Bronchial epithelial cell (primary cell): ENCODE measurements at regions not wholly inside any gene's neighbourhood (a gene's known extent, or its start where the extent isn't known, plus 50 kb on each side); places are given as distances from the start of the nearest gene placed in this dataset.
A peak's percentile ranks its signal among the peaks of the same experiment; 100 is the strongest.
"Not testable (repeated sequence)": the region's sequence is repeated elsewhere in the genome, so short reads cannot be mapped to it uniquely, and the experiment has no call there.

Source experiments
- DNase-seq: peaks from one replicate; pipeline ENCODE4 v3.0.0-alpha.2; 2010; ENCODE audit warnings: low read depth
- FAIRE-seq: peaks from 2 replicates; lab custom pipeline; 2011; peaks lifted over from hg19 to GRCh38; lab: Jason Lieb, UNC
- H3K27me3 ChIP-seq: 2 replicates; pipeline ENCODE4 v1.5.1; 2011; ENCODE audit warnings: low read length; ENCODE audit not compliant: control insufficient read depth, insufficient read depth
- H3K36me3 ChIP-seq: 2 replicates; pipeline ENCODE4 v1.5.1; 2011; ENCODE audit warnings: low read length; ENCODE audit not compliant: control insufficient read depth, insufficient read depth
- H3K4me3 ChIP-seq: 2 replicates; pipeline ENCODE4 v1.5.1; 2011; ENCODE audit warnings: mild to moderate bottlenecking, low read depth, low read length, control low read depth
- TF ChIP-seq, protein P1 (sequence below): IDR thresholded peaks from 2 replicates; pipeline ENCODE4 v1.5.1; 2011; ENCODE audit warnings: mild to moderate bottlenecking, moderate library complexity, low read length, control low read depth, inconsistent platforms; ENCODE audit not compliant: insufficient read depth, severe bottlenecking

DNA sequence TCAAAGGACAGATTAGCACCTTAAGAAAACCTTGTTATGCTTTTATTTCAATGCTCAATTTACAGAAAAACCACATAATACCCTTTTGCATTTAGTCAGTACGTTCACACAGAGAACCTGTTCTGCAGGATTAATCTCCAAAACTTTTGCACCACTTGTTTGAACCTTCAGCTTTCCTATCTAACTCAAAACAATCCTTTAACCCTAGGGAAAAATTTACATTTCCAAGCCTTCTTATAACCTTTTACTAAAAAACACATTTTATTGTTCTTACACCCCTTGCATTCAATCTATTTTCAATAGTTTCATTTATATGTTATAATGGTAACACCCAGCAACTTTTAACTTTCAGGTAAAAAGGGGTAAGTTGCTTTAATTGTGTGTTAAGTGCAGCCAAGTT is 952.5 kb upstream of the CNTN5 start:
- no peak for DNase-seq
- Histone ChIP-seq H3K36me3 (no peaks in the 10 kb centered on the region), H3K4me3 (no peak overlapping the region), H3K27me3 (no peaks in the 10 kb centered on the region)
- no peak for FAIRE-seq
- TF ChIP-seq, protein P1, sequence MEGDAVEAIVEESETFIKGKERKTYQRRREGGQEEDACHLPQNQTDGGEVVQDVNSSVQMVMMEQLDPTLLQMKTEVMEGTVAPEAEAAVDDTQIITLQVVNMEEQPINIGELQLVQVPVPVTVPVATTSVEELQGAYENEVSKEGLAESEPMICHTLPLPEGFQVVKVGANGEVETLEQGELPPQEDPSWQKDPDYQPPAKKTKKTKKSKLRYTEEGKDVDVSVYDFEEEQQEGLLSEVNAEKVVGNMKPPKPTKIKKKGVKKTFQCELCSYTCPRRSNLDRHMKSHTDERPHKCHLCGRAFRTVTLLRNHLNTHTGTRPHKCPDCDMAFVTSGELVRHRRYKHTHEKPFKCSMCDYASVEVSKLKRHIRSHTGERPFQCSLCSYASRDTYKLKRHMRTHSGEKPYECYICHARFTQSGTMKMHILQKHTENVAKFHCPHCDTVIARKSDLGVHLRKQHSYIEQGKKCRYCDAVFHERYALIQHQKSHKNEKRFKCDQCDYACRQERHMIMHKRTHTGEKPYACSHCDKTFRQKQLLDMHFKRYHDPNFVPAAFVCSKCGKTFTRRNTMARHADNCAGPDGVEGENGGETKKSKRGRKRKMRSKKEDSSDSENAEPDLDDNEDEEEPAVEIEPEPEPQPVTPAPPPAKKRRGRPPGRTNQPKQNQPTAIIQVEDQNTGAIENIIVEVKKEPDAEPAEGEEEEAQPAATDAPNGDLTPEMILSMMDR: no peak

DNA sequence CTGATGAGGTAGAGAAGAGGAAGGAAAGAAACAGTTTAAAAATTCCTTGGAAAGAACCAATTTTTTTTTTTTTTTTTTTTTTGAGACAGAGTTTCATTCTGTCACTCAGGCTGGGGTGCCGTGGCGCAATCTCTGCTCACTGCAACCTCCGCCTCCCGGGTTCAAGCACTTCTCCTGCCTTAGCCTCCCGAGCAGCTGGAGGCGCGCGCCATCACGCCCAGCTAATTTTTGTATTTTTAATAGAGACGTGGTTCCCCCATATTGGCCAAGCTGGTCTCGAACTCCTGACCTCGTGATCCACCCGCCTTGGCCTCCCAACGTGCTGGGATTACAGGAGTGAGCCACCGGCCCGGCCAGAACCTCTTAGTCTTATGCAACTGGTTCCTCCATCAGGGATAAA is 951.6 kb upstream of the CNTN5 start:
- not testable (repeated sequence) for DNase-seq, H3K27me3 ChIP-seq, FAIRE-seq, H3K36me3 ChIP-seq, H3K4me3 ChIP-seq

DNA sequence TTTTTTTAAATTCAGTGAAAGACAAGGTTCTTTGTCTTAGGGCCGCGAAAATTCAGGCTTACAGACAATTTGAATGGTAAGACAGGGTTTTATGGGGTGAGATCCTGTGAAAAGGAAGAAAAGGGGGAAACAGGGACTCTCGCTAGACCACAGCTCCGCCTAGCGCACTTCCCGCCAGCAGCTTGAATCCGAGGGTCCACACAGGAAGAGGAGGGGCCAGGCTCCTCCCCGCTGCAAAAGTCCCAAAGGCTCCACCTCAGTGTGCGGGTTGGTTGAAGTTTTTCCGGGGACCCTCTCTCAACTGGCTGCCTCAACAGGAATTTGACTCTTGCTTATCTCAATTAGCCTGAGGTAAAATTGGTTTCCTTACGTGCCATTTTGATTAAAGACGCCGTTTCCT is 950.9 kb upstream of the CNTN5 start:
- FAIRE-seq: no peak

DNA sequence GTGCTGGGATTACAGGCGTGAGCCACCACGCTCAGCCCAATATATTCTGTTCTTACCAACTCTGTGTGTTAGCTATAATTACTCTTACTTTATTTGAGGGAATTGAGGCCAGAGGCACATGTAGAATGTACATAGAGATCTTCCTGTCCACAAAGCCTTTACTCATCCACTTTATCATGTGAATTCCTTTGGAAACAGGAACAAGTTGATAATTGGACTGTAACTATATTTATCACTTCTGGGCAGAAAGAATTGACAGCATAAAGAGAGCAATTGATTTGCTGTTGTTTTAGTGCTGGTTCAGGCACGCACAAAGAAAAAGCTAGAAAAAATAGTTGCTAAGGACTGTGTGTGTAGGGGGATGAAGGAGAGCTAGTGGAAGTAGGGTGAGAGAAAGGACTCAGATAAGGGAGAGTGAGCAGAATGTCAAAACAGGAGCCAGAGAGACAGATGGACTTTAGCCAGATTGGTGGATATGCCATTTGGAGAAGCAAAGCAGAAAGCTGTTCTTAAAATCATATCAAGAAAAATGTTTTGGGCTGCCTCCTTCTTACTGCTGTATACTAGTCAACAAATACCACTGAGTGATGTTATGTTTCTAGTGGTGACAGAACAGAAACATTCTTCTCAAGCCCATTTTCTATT is 929.8 kb upstream of the CNTN5 start:
- Histone ChIP-seq H3K4me3 (no peak overlapping the region), H3K27me3 (no peaks in the 10 kb centered on the region), H3K36me3 (no peaks in the 10 kb centered on the region)
- FAIRE-seq: no peak
- TF ChIP-seq, protein P1: no peak
- DNase-seq: no peak

More for the DNA sequence above, 950.9 kb upstream of the CNTN5 start:
- H3K4me3 ChIP-seq: no peak overlapping the region
- TF ChIP-seq, protein P1: no peak
- H3K27me3 ChIP-seq: no peaks in the 10 kb centered on the region
- no peaks in the 10 kb centered on the region for H3K36me3 ChIP-seq
- no peak for DNase-seq

DNA sequence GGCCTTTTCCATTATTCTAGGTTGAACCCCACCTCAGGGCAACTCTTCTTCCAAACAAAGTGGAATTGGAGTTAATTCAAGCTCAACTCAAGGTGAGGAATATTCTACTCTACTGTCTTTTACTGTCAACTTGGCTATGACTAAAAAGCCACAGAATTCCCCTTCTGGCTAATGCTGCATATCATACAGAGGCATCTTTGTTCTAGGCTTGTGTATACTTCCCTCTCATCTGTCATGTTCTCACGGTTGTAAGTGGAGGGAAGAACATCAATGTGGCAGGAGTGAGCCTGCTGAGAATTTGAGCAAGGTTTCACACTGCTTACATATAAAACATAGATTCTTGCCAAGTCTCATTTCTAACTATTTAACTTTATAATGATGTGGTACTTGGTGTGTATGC is 921.4 kb upstream of the CNTN5 start:
- Histone ChIP-seq H3K36me3 (no peaks in the 10 kb centered on the region), H3K4me3 (no peak overlapping the region), H3K27me3 (no peaks in the 10 kb centered on the region)
- TF ChIP-seq, protein P1: no peak
- DNase-seq (peak; percentile 0), FAIRE-seq (no peak)

DNA sequence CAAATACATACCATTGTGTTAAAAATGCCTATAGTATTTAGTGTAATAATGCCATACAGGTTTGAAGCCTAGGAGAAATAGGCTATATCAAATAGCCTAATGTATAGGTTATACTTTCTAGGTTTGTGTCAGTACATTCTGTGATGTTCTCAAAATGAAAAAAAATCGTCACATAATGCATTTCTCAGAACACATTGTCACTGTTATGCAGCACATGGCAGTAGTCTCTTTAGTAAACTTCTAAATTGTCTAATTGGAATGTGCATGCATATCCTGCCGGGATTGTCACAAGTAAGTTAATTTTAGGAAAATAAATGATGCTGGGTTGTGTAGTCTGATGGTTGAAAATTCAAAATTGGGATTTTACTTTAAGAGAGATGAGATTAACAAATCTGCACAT is 920.1 kb upstream of the CNTN5 start:
- DNase-seq: no peak
- no peaks in the 10 kb centered on the region for H3K27me3 ChIP-seq
- FAIRE-seq: no peak
- H3K36me3 ChIP-seq: no peaks in the 10 kb centered on the region
- TF ChIP-seq, protein P1: no peak
- H3K4me3 ChIP-seq: no peak overlapping the region
